Activated CD4-positive, alpha-beta T cell treated with anti-CD3 and anti-CD28 coated beads, Interleukin-2, amount 10 ng/mL, durations not matched to agents 7 days and 5 days (primary cell): ENCODE measurements at regions not wholly inside any gene's neighbourhood (a gene's known extent, or its start where the extent isn't known, plus 50 kb on each side); places are given as distances from the start of the nearest gene placed in this dataset.

Source experiments
- CTCF ChIA-PET: fragments of 350-600 bp; sonication (Branson Sonifier 250); formaldehyde crosslinking; loops from one replicate; lab custom pipeline; 2021; ENCODE audit warnings: antibody characterized with exemption; lab: Charles Lee
- POLR2A ChIA-PET: fragments of 350-600 bp; sonication (Branson Sonifier 250); formaldehyde crosslinking; loops from one replicate; lab custom pipeline; 2021; ENCODE audit warnings: antibody characterized with exemption; lab: Charles Lee
- DNase-seq: peaks from one replicate; pipeline ENCODE4 v3.0.0-alpha.2; 2020
- H3K27ac Mint-ChIP-seq: one replicate; pipeline ENCODE4 v1.8.0; 2021; ENCODE audit warnings: mild to moderate bottlenecking, moderate library complexity, mixed read lengths
- H3K27me3 Mint-ChIP-seq: one replicate; pipeline ENCODE4 v1.8.0; 2021; ENCODE audit warnings: mixed read lengths
- H3K36me3 Mint-ChIP-seq: one replicate; pipeline ENCODE4 v1.8.0; 2021; ENCODE audit warnings: low read depth, mixed read lengths
- H3K4me1 Mint-ChIP-seq: one replicate; pipeline ENCODE4 v1.8.0; 2021; ENCODE audit warnings: mixed read lengths
- H3K4me3 Mint-ChIP-seq: one replicate; pipeline ENCODE4 v1.8.0; 2021; ENCODE audit warnings: mild to moderate bottlenecking, moderate library complexity, mixed read lengths
- H3K9me3 Mint-ChIP-seq: one replicate; pipeline ENCODE4 v1.8.0; 2021; ENCODE audit warnings: mixed read lengths

DNA sequence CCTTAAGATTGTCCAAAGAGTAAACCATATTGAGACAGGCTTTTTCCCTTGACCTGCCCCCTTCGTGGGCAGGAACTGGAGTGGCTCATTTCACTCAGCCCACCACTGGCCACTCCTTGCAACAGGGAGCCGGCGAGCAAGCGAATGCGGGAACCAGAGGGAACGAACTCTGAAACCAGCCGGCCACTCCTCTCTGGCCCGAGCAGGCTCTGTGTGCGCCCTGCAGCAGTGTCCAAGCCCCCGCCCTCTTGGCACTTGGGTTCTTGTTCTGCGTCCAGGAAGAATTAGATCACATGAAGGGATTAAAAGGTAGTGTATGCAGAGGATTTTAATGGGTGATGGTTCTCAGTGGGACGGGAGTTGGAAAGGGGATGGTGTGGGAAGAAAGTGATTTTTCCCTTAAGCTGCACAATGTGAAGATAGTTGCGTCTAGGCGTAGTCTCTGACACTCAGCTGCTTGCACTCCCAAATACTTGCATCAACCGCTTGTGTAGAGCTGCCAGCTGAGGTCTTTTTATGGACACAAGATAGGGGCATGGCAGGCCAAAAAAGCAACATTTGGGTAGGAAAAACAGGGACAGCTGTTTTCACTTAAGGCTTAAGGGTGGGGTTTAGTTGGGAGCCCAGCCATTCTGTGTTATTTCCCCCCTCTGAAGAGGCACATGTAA is 1209.7 kb upstream of the PCDH20 start:
- POLR2A ChIA-PET, result no interaction called here
- no peak overlapping the region for H3K4me3 Mint-ChIP-seq
- CTCF ChIA-PET, result no interaction called here
- H3K4me1 Mint-ChIP-seq, result no peaks in the 10 kb centered on the region
- H3K9me3 Mint-ChIP-seq, result no peaks in the 10 kb centered on the region
- H3K36me3 Mint-ChIP-seq, result no peaks in the 10 kb centered on the region
- no peak for DNase-seq
- H3K27ac Mint-ChIP-seq, result no peak overlapping the region
- no peaks in the 10 kb centered on the region for H3K27me3 Mint-ChIP-seq

GRCh38 chr13:62613819-62614218 is 1198.2 kb upstream of the PCDH20 start:
- no peaks in the 10 kb centered on the region for H3K4me1 Mint-ChIP-seq
- no peak overlapping the region for H3K4me3 Mint-ChIP-seq
- POLR2A ChIA-PET, result no interaction called here
- peaks cover 4% of the 10 kb centered on the region for H3K9me3 Mint-ChIP-seq
- H3K27ac Mint-ChIP-seq, result no peak overlapping the region
- no peaks in the 10 kb centered on the region for H3K36me3 Mint-ChIP-seq
- H3K27me3 Mint-ChIP-seq, result no peaks in the 10 kb centered on the region
- DNase-seq, result no peak
- CTCF ChIA-PET, result no interaction called here

- DNase-seq, result no peak
- H3K4me3 Mint-ChIP-seq, result no peak overlapping the region
- H3K27me3 Mint-ChIP-seq, result no peaks in the 10 kb centered on the region
- peaks cover 3% of the 10 kb centered on the region for H3K9me3 Mint-ChIP-seq
- no peak overlapping the region for H3K27ac Mint-ChIP-seq
- ChIA-PET CTCF (no interaction called here), POLR2A (no interaction called here)
- no peaks in the 10 kb centered on the region for H3K36me3 Mint-ChIP-seq
- no peaks in the 10 kb centered on the region for H3K4me1 Mint-ChIP-seq
These were observed 1195.7 kb upstream of the PCDH20 start for GRCh38 chr13:62611343-62611742.

DNA sequence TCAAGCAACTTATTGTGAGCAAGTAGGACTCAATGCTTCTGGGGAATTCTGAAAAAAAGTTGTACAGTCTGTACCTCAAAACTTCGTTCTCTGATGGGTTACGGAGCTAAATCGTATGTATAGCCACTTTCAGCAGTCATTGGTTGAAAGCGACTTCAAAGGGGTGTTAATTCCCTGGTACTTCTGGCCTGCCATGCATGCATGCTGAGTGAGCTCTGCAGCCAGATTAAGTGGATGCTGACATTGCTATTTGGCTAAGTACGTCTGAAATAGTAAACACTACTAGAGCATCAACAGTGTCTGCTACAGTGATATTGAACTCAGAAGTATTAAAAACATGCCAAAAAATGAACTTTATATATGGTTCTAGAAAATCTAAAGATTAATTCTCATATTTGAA is 1183.1 kb upstream of the PCDH20 start:
- H3K4me3 Mint-ChIP-seq, result no peak overlapping the region

GRCh38 chr13:62595976-62596375 is 1180.3 kb upstream of the PCDH20 start:
- no peaks in the 10 kb centered on the region for H3K36me3 Mint-ChIP-seq

More for the DNA sequence above, 1183.1 kb upstream of the PCDH20 start:
- ChIA-PET CTCF (no interaction called here), POLR2A (no interaction called here)
- no peaks in the 10 kb centered on the region for H3K27me3 Mint-ChIP-seq
- no peak overlapping the region for H3K27ac Mint-ChIP-seq
- no peaks in the 10 kb centered on the region for H3K36me3 Mint-ChIP-seq
- DNase-seq, result no peak
- peaks cover 2% of the 10 kb centered on the region for H3K9me3 Mint-ChIP-seq
- no peaks in the 10 kb centered on the region for H3K4me1 Mint-ChIP-seq

DNA sequence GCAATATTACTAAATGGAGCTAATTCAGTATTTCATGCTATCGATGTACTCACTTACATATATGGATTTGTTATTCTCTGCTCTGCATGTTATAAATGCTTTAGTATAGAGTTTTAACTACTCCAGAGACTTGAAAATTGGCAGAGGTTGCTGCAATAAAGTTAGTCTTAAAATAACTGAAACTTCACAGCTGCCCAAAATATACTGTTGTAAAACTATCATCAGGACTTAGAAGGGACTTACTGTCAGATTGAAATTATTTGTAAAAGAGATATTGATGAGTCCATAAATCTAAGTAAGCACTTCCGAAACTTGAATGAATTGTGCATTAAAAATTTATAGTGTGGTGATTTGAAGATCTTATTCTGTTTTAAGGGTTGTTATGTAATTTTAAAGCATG is 1178.2 kb upstream of the PCDH20 start:
- no peaks in the 10 kb centered on the region for H3K4me1 Mint-ChIP-seq
- no peak overlapping the region for H3K27ac Mint-ChIP-seq
- no peak overlapping the region for H3K4me3 Mint-ChIP-seq
- no peaks in the 10 kb centered on the region for H3K9me3 Mint-ChIP-seq
- no peaks in the 10 kb centered on the region for H3K36me3 Mint-ChIP-seq
- H3K27me3 Mint-ChIP-seq, result no peaks in the 10 kb centered on the region
- DNase-seq, result no peak
- CTCF ChIA-PET, result no interaction called here
- POLR2A ChIA-PET, result no interaction called here

More at GRCh38 chr13:62595976-62596375, 1180.3 kb upstream of the PCDH20 start:
- Mint-ChIP-seq H3K27me3 (no peaks in the 10 kb centered on the region), H3K9me3 (no peaks in the 10 kb centered on the region), H3K4me3 (no peak overlapping the region), H3K27ac (no peak overlapping the region), H3K4me1 (no peaks in the 10 kb centered on the region)
- ChIA-PET CTCF (no interaction called here), POLR2A (no interaction called here)
- no peak for DNase-seq

GRCh38 chr13:62583466-62583865 is 1167.8 kb upstream of the PCDH20 start:
- Mint-ChIP-seq H3K4me1 (no peaks in the 10 kb centered on the region), H3K4me3 (no peak overlapping the region), H3K27me3 (no peaks in the 10 kb centered on the region), H3K36me3 (no peaks in the 10 kb centered on the region), H3K27ac (no peak overlapping the region), H3K9me3 (peaks cover 1% of the 10 kb centered on the region)
- ChIA-PET POLR2A (no interaction called here), CTCF (no interaction called here)
- DNase-seq, result no peak

GRCh38 chr13:62578402-62578801 is 1162.8 kb upstream of the PCDH20 start:
- POLR2A ChIA-PET, result no interaction called here
- no peaks in the 10 kb centered on the region for H3K4me1 Mint-ChIP-seq
- no peak overlapping the region for H3K4me3 Mint-ChIP-seq
- H3K9me3 Mint-ChIP-seq, result peaks cover 1% of the 10 kb centered on the region
- H3K36me3 Mint-ChIP-seq, result no peaks in the 10 kb centered on the region
- H3K27me3 Mint-ChIP-seq, result no peaks in the 10 kb centered on the region
- CTCF ChIA-PET, result no interaction called here
- no peak for DNase-seq
- no peak overlapping the region for H3K27ac Mint-ChIP-seq

- Mint-ChIP-seq H3K9me3 (no peaks in the 10 kb centered on the region), H3K27ac (no peak overlapping the region), H3K4me3 (no peak overlapping the region), H3K4me1 (no peaks in the 10 kb centered on the region), H3K36me3 (no peaks in the 10 kb centered on the region), H3K27me3 (no peaks in the 10 kb centered on the region)
- no peak for DNase-seq
- ChIA-PET CTCF (no interaction called here), POLR2A (no interaction called here)
These were observed 1149.1 kb upstream of the PCDH20 start for GRCh38 chr13:62564770-62565169.

DNA sequence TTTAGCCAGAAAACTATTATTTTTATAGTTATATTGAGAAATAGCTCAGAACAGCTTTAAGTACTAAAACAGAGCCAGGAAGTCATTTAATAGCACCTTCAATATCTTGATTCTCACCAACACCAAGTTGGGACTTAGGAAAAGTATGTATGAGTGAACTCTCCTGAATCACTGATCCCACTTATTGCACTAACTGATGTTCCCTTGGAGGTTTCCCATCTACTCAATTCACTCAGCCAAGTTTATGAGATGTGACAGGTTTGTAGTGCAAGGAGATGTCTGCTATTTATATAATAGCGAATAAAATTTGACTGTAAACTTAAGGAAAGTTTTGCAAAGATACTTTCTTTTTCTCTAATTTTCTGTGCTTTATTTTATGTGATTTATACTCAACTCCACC is 1147.6 kb upstream of the PCDH20 start:
- no peak overlapping the region for H3K4me3 Mint-ChIP-seq
- ChIA-PET CTCF (no interaction called here), POLR2A (no interaction called here)
- no peaks in the 10 kb centered on the region for H3K27me3 Mint-ChIP-seq
- no peaks in the 10 kb centered on the region for H3K4me1 Mint-ChIP-seq
- no peak for DNase-seq
- H3K36me3 Mint-ChIP-seq, result no peaks in the 10 kb centered on the region
- H3K27ac Mint-ChIP-seq, result no peak overlapping the region
- no peaks in the 10 kb centered on the region for H3K9me3 Mint-ChIP-seq

GRCh38 chr13:62556978-62557377 is 1141.3 kb upstream of the PCDH20 start:
- POLR2A ChIA-PET, result no interaction called here
- Mint-ChIP-seq H3K27me3 (no peaks in the 10 kb centered on the region), H3K27ac (no peak overlapping the region), H3K36me3 (no peaks in the 10 kb centered on the region), H3K4me1 (no peaks in the 10 kb centered on the region), H3K9me3 (no peaks in the 10 kb centered on the region), H3K4me3 (no peak overlapping the region)
- CTCF ChIA-PET, result no interaction called here
- DNase-seq, result no peak

DNA sequence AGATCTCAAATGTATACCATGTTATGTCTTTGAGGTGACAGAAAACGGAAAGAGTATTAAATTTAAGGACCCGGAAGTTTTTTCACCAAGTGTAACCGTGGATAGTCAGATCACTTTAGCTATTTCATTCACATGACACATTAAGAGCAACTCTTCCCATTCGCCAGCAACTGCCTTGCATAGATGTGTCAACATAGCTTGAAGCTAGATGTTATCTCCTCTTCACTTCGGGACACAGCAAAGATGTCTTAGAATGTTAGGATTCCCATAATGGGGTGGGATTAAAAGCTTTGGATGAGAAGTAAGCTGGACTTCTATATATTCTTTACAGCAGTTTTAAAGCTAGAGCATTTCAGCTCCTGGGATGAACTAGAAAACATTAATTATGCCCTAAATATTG is 1135.9 kb upstream of the PCDH20 start:
- Mint-ChIP-seq H3K27me3 (no peaks in the 10 kb centered on the region), H3K4me3 (no peak overlapping the region), H3K4me1 (no peaks in the 10 kb centered on the region), H3K9me3 (no peaks in the 10 kb centered on the region), H3K27ac (no peak overlapping the region), H3K36me3 (no peaks in the 10 kb centered on the region)
- CTCF ChIA-PET, result interaction anchor here (0.7 kb wide), 1 partner anchor 1892 kb away, joined by 3 read pairs; no protein-coding TSS in a partner anchor
- POLR2A ChIA-PET, result no interaction called here
- DNase-seq, result no peak

GRCh38 chr13:62544928-62545327 is 1129.3 kb upstream of the PCDH20 start:
- Mint-ChIP-seq H3K9me3 (no peaks in the 10 kb centered on the region), H3K4me1 (no peaks in the 10 kb centered on the region), H3K36me3 (no peaks in the 10 kb centered on the region), H3K27me3 (no peaks in the 10 kb centered on the region), H3K4me3 (no peak overlapping the region), H3K27ac (no peak overlapping the region)
- CTCF ChIA-PET, result no interaction called here
- POLR2A ChIA-PET, result no interaction called here
- DNase-seq, result no peak

DNA sequence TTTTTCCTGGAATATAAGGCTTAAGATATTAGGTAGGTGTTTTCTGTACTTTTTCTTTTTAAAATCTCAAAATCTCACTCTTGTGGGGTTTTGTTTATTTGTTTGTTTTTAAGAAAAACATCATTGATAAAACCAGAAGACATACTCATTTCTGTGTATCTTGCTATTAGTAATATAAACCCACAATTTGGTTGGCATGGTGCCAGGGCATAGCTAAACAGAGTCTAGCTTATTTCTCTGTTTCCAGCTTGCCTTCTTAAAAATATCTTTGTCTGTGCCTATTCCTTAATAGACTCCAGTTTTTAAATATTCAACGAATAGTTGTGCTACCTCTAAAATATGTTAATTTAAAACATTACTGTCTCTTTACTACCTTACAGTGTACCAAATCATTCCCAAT is 1121.9 kb upstream of the PCDH20 start:
- H3K4me1 Mint-ChIP-seq, result no peaks in the 10 kb centered on the region
- CTCF ChIA-PET, result no interaction called here
- DNase-seq, result no peak
- no peak overlapping the region for H3K4me3 Mint-ChIP-seq
- no peak overlapping the region for H3K27ac Mint-ChIP-seq
- no peaks in the 10 kb centered on the region for H3K9me3 Mint-ChIP-seq
- no peaks in the 10 kb centered on the region for H3K27me3 Mint-ChIP-seq
- POLR2A ChIA-PET, result no interaction called here
- H3K36me3 Mint-ChIP-seq, result no peaks in the 10 kb centered on the region
